Spleen (tissue), 11 donors: ENCODE measurements at regions not wholly inside any gene's neighbourhood (a gene's known extent, or its start where the extent isn't known, plus 50 kb on each side); places are given as distances from the start of the nearest gene placed in this dataset.
"Not testable (repeated sequence)": the region's sequence is repeated elsewhere in the genome, so short reads cannot be mapped to it uniquely, and the experiment has no call there.

Experiments used
- DNase-seq: peaks from one replicate; pipeline ENCODE4 v3.0.0-alpha.2; 2020
- H3K27ac ChIP-seq, 8 donors: fragments of 200-600 bp; sonication (generic) in 7 of 8; 1 replicate in 4 of 8; 2 replicates in 4 of 8; pipeline versions ENCODE4 v1.5.0 to v1.8.0; 2016 to 2021; ENCODE audit warnings: inconsistent platforms in 4 of 8, mild to moderate bottlenecking in 4 of 8, moderate library complexity in 1 of 8
- H3K27me3 ChIP-seq, 7 donors: fragments of 200-600 bp; sonication (generic) in 6 of 7; replicated peaks in 1 of 7; 1 replicate in 4 of 7; 2 replicates in 3 of 7; pipeline versions ENCODE4 v1.5.0 to v1.8.0; 2016 to 2021; ENCODE audit warnings: inconsistent platforms in 3 of 7, mild to moderate bottlenecking in 1 of 7
- H3K36me3 ChIP-seq, 6 donors: fragments of 200-600 bp; sonication (generic) in 5 of 6; 1 replicate in 4 of 6; 2 replicates in 2 of 6; pipeline versions ENCODE4 v1.5.0 to v1.8.0; 2016 to 2021; ENCODE audit warnings: inconsistent platforms in 2 of 6
- H3K4me1 ChIP-seq, 6 donors: fragments of 200-600 bp; sonication (generic) in 5 of 6; 1 replicate in 3 of 6; 2 replicates in 3 of 6; pipeline versions ENCODE4 v1.5.0 to v1.8.0; 2016 to 2021; ENCODE audit warnings: inconsistent platforms in 3 of 6
- H3K4me3 ChIP-seq, 8 donors: fragments of 200-600 bp; sonication (generic) in 7 of 8; 1 replicate in 4 of 8; 2 replicates in 4 of 8; pipeline versions ENCODE4 v1.5.0 to v1.8.0; 2016 to 2021; ENCODE audit warnings: inconsistent platforms in 4 of 8, mild to moderate bottlenecking in 4 of 8, moderate library complexity in 2 of 8
- H3K9me3 ChIP-seq, 8 donors: fragments of 200-600 bp; sonication (generic) in 7 of 8; 1 replicate in 4 of 8; 2 replicates in 4 of 8; pipeline versions ENCODE4 v1.5.0 to v1.8.0; 2016 to 2021; ENCODE audit warnings: inconsistent platforms in 4 of 8
- POLR2A ChIP-seq, 3 donors: fragments of 450-650 bp; IDR thresholded peaks; one replicate each; pipeline ENCODE4 v1.5.1; 2017; ENCODE audit warnings: antibody characterized with exemption in 3 of 3, mild to moderate bottlenecking in 1 of 3
- POLR2AphosphoS5 ChIP-seq, 3 donors: sonication (generic); formaldehyde crosslinking; IDR thresholded peaks; one replicate each; pipeline ENCODE4 v1.5.1; 2017; ENCODE audit warnings: antibody characterized with exemption in 3 of 3
- WGBS, 5 donors: extraction: QIAGEN DNeasy Blood & Tissue Kit in 3 of 5; methylation state at CpG; one replicate each; pipeline versions ENCODE4 v1.1.5 to v1.1.7; 2013 to 2018; 5-methylcytosine and 5-hydroxymethylcytosine counted together
- intact Hi-C: fragments of 100-400 bp; cut with DNase I; formaldehyde crosslinking; loops from one replicate; pipeline ENCODE4 v1.15.0; 2023; ENCODE audit warnings: low total_unique reads
- TF ChIP-seq, protein P1 (sequence below), 11 experiments: fragments of 200-600 bp in 7 of 11; fragments of 450-650 bp in 4 of 11; sonication (generic) in 4 of 11; IDR thresholded peaks in 8 of 11; conservative IDR thresholded peaks in 3 of 11; 1 replicate in 7 of 11; 2 replicates in 4 of 11; pipeline versions ENCODE4 v1.4.0 to v1.8.0; 2016 to 2021; ENCODE audit warnings: antibody characterized with exemption in 11 of 11, inconsistent platforms in 4 of 11, mild to moderate bottlenecking in 1 of 11
- donor health status: healthy with polysubstance abuse.
- donor health status: DM: no; HTN: no; CAD: no; lungs with moderate emphysema.
- donor health status: DM: no; HTN: no; CAD: no.
- donor health status: Bipolar disorder and iron deficiency.
- donor health status: healthy.
- donor health status: DM: no; HTN: no; CAD: no.
- donor health status: DM: yes; HTN: yes; CAD: no.

- Histone ChIP-seq H3K9me3 (no peaks in the 10 kb centered on the region), H3K27ac (no peak overlapping the region), H3K27me3 (no peaks in the 10 kb centered on the region), H3K4me3 (no peak overlapping the region), H3K4me1 (no peaks in the 10 kb centered on the region), H3K36me3 (no peaks in the 10 kb centered on the region)
- 53 to 69% (median 59%) methylated on average over 2 of the region's 2 CpGs for WGBS, 5 donors
- intact Hi-C loops = no loop called here
- TF ChIP-seq, protein P1, sequence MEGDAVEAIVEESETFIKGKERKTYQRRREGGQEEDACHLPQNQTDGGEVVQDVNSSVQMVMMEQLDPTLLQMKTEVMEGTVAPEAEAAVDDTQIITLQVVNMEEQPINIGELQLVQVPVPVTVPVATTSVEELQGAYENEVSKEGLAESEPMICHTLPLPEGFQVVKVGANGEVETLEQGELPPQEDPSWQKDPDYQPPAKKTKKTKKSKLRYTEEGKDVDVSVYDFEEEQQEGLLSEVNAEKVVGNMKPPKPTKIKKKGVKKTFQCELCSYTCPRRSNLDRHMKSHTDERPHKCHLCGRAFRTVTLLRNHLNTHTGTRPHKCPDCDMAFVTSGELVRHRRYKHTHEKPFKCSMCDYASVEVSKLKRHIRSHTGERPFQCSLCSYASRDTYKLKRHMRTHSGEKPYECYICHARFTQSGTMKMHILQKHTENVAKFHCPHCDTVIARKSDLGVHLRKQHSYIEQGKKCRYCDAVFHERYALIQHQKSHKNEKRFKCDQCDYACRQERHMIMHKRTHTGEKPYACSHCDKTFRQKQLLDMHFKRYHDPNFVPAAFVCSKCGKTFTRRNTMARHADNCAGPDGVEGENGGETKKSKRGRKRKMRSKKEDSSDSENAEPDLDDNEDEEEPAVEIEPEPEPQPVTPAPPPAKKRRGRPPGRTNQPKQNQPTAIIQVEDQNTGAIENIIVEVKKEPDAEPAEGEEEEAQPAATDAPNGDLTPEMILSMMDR (IDR thresholded peaks at IDR 0.05 in 8 of 11, conservative IDR thresholded peaks at IDR 0.05 in 3 of 11) = no peak
- TF ChIP-seq POLR2A (IDR thresholded peaks at IDR 0.05) = no peak
- no peak for TF ChIP-seq POLR2AphosphoS5 (IDR thresholded peaks at IDR 0.05)
- no peak for DNase-seq
Measured at GRCh38 chr2:59752071-59752470, 801.4 kb downstream of the BCL11A start.

DNA sequence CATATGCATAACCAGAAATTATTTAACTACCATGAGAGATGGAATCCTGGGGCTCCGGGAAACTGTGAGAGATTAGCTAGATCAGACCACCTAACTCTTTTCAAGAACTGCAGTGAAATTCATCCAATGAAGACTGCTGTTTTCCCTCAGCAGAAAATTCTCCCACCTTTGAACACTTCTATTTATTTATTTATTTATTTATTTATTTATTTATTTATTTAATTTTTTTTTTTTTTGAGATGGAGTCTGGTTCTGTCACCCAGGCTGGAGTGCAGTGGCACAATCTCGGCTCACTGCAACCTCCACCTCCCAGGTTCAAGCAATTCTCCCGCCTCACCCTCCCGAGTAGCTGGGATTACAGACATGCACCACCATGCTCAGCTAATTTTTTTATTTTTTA lies 802.2 kb downstream of the BCL11A start:
- H3K27ac ChIP-seq, H3K4me1 ChIP-seq, H3K36me3 ChIP-seq, DNase-seq, H3K4me3 ChIP-seq, H3K9me3 ChIP-seq, intact Hi-C loops, H3K27me3 ChIP-seq: not testable (repeated sequence)
- WGBS, 5 donors = 90 to 99% (median 94%) methylated on average over 4 of the region's 4 CpGs

DNA sequence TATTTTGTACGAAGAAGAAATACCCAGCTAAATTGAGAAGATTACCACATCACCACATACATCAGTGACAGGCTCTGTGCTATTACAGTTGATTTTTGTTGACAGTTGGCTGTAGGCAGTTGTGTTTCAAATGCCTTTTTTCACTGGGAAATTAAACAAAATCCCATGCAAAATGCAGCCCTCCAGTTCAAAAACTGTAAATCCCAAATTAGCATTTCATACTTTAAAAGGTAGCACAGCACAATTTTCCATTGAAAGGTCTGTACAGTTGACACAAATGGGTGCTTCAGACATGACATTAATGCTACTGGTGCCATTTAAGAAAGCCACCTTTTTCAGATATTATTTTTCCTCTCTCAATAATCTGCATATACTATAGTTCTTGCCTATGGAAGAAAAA lies 807.2 kb downstream of the BCL11A start:
- TF ChIP-seq POLR2A (IDR thresholded peaks at IDR 0.05) = no peak
- no peak for TF ChIP-seq POLR2AphosphoS5 (IDR thresholded peaks at IDR 0.05)
- TF ChIP-seq, protein P1 (IDR thresholded peaks at IDR 0.05 in 8 of 11, conservative IDR thresholded peaks at IDR 0.05 in 3 of 11) = no peak
- H3K4me1 ChIP-seq = no peaks in the 10 kb centered on the region
- H3K36me3 ChIP-seq = no peaks in the 10 kb centered on the region
- H3K4me3 ChIP-seq = no peak overlapping the region
- 71 to 91% (median 79%) methylated on average over 1 of the region's 1 CpG for WGBS, 5 donors
- H3K27ac ChIP-seq = no peak overlapping the region
- intact Hi-C loops = no loop called here
- no peaks in the 10 kb centered on the region for H3K27me3 ChIP-seq
- DNase-seq = no peak
- H3K9me3 ChIP-seq = no peaks in the 10 kb centered on the region

DNA sequence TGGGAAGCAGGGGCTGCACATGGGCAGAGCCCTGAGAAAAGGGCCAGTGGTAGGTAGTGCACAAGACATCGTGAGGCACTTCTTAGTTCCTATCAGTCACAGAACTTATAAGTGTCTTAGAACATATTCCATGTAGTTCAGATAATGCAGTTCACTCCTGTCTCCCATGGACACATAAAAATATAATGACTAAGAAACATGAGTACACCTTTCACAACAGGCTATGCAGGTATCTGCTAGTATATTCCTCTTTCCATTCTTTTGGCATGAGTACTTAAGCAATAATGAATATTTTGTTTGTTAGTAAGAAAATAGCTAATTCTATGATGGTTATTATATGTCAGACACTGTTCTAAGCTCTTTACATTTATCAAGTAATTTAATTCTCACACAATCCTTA lies 808.4 kb downstream of the BCL11A start:
- intact Hi-C loops = no loop called here
- TF ChIP-seq POLR2A (IDR thresholded peaks at IDR 0.05) = no peak
- TF ChIP-seq POLR2AphosphoS5 (IDR thresholded peaks at IDR 0.05) = no peak
- TF ChIP-seq, protein P1 (IDR thresholded peaks at IDR 0.05 in 8 of 11, conservative IDR thresholded peaks at IDR 0.05 in 3 of 11) = no peak
- no peaks in the 10 kb centered on the region for H3K27me3 ChIP-seq
- H3K4me1 ChIP-seq = no peaks in the 10 kb centered on the region
- H3K36me3 ChIP-seq = no peaks in the 10 kb centered on the region
- no peak for DNase-seq
- H3K27ac ChIP-seq = no peak overlapping the region
- H3K9me3 ChIP-seq = no peaks in the 10 kb centered on the region
- H3K4me3 ChIP-seq = no peak overlapping the region
- WGBS, 5 donors = 86 to 97% (median 93%) methylated on average over 1 of the region's 1 CpG

DNA sequence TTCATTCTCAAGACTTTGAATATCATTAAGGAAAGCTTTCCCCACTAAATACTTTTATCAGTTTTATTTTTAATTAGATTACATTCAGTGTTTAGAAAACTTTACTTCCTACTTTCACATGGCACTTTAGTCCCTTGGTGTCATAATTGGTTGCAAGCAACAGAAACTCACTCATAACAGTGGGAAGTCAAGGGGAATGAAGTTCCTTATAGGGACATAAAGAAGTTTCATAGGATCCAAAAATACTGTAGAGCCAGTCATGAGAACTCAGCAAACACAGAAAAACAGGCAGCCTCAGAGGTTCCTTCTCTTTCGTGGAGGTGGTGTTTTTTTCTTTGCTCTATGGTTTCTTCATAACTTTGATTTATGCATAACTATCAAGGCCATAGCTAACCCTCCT lies 809.0 kb downstream of the BCL11A start:
- intact Hi-C loops = no loop called here
- no peaks in the 10 kb centered on the region for H3K4me1 ChIP-seq
- no peak for DNase-seq
- H3K36me3 ChIP-seq = no peaks in the 10 kb centered on the region
- H3K27me3 ChIP-seq = no peaks in the 10 kb centered on the region
- TF ChIP-seq POLR2AphosphoS5 (IDR thresholded peaks at IDR 0.05) (no peak), POLR2A (IDR thresholded peaks at IDR 0.05) (no peak)
- TF ChIP-seq, protein P1 (IDR thresholded peaks at IDR 0.05 in 8 of 11, conservative IDR thresholded peaks at IDR 0.05 in 3 of 11) = no peak
- H3K4me3 ChIP-seq = no peak overlapping the region
- no peaks in the 10 kb centered on the region for H3K9me3 ChIP-seq
- 66 to 84% (median 71%) methylated on average over 1 of the region's 1 CpG for WGBS, 5 donors
- H3K27ac ChIP-seq = no peak overlapping the region
